SKM-1 (cell line): ENCODE measurements at regions not wholly inside any gene's neighbourhood (a gene's known extent, or its start where the extent isn't known, plus 50 kb on each side); places are given as distances from the start of the nearest gene placed in this dataset.

ENCODE experiments used
- DNase-seq: peaks from one replicate; lab custom pipeline; 2025; ENCODE audit not compliant: unreplicated experiment; lab: John Stamatoyannopoulos, UW

DNA sequence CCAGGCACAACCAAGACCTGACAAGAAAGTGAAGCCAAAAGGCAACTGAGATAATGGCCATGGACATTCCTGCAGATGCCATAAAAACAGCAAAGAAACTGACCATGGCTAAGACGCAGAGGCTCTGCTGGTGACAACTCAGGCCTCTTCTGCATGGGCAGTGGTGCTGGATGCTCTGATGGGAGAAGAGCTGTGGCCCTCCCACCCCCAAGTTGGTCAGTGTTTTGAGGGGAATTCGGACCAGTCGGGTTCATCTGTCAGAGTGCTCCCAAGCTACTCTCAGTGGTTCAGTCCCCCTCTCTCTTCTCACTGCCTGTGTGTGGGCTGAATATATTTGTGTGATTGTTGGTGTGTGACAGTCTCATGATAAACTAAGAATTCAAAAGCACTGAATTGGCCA is 79.0 kb upstream of the GPR26 start:
- DNase-seq = no peak

DNA sequence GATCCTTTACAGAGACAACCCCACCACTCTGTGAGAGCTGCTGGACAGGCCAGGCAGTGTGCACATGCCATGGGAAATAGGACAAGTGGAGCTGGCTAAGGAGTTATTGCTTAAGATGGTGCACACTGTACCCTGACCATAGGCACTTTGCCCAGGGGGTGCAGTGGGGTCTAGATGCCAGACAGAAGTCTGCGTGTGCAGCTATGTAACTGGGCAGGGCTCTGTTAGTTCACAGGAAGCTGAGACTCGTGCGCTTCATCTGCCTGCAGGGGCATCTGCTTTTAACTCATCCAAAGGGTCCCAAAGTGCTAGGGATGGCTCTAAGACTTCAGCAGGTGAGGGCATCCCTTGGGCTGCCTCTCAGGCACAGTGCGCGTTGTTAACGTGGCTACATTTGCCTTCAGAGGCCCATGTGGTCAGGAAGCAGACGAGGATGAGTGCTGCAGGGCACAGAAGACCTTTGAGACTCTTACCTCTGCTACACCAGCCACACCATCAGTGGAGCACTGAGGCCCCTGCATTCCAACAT is 77.7 kb upstream of the GPR26 start:
- DNase-seq = no peak

DNA sequence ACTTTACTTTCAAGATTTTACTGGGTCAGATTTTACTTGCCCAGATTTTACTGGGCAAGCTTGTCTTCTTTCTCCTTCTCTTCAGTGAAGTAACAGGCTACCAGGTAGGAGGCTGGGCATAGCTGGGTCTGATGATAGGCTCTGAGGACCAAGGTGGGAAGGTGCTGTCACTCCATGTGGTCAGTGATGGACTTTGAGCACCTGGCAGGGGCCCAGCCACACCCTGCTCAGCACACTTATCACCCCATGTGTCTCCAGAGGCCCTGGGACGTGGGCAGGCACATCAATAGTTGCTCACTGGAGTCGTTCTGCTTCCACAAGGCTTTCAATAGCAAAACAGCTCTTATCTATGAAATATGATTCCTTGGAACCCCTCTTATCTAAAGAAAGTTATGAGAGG is 70.5 kb upstream of the GPR26 start:
- no peak for DNase-seq

DNA sequence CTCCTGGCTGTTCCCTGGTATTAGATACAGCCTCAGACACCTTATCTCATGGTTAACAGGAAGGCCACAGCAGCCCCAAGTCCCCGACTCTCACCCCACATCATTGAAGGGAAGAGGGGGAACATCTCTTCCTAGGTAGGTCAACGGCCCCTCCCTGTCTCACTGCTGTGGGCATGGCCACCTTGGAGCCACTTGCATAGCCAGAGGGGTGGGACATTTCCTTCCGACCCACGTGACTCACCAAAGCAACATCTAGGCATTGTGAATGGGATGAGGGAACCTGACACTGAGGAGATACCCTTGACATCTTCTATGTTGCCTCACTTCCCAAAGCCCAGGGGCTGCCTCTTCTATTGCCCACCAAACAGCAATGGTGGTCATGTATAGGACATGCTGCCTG is 68.5 kb upstream of the GPR26 start:
- DNase-seq = no peak

DNA sequence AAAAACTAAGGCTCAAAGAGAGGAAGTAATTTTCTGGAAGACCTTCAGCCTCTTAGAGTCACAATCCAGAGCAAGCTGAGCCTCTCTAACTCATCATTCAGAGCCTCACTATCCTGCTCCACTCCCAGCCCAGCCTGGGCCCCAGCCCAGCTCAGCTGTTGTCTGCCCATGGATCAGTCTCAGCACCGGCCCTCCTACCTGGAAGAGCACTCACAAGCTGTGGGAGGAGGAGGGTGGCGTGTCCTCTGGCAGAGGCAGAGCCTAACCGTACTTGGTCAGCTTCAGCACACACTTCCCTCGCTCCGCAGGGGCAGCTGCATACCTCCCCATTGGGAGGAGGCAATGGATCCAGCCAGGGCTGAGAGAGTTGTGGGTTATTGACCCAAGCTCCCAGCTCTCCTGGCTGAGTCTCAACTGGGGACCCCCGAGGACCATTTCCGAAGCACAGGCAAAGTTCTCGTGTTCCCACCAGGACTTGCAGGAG is 66.7 kb upstream of the GPR26 start:
- no peak for DNase-seq

DNA sequence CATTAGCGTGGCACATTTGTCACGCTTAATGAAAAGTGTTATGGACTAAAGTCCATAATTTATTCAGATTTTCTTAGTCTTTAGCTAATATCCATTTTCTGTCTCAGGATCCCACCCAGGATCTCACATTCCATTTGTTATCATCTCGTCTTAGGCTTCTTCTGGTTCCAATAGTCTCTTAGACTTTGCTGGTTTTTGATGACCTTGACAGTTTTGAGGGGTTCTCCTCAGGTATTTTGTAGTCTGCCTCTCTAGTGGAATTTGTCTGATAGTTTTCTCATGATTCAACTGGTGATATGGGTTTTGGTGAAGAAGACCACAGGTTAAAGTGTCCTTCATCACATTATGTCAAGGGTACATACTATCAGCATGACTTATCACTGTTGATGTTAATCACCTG is 66.0 kb upstream of the GPR26 start:
- DNase-seq = no peak

DNA sequence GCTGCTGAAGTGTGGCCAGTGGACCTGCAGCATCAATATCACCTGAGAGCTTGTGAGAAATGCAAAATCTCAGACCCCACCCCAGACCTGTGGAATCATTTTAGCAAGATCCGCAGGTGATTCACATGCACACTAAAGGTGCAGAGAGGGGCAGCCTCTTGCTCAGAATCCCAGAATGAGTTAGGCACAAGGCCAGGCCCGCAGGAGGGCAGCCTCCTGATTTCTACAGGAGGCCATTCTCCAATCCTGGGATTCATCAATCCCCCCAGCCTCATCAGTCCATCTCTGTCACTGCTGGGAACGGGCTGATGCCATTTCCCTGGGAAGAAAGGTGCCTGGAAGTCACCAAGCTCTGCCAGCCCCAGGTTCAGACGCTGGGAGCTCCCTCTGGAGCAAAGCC is 63.0 kb upstream of the GPR26 start:
- DNase-seq = no peak

DNA sequence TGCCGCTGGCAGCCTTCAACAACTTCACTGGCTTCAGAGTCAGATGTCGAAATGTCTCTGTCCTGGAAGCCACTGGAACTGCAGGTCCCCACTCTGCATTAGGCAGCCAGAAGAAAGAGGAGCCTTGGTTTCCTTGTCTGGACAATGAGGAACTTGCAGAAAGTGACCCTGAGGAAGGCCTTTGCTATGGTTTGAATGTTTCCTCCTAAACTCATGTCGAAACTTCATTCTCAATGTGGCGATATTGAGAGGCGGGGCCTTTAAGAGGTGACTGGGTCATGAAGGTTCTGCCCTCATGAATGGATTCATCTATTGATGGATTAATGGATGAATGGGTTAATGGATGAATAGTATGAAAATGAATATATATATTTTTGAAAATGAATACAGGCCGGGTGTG is 61.6 kb upstream of the GPR26 start:
- no peak for DNase-seq

DNA sequence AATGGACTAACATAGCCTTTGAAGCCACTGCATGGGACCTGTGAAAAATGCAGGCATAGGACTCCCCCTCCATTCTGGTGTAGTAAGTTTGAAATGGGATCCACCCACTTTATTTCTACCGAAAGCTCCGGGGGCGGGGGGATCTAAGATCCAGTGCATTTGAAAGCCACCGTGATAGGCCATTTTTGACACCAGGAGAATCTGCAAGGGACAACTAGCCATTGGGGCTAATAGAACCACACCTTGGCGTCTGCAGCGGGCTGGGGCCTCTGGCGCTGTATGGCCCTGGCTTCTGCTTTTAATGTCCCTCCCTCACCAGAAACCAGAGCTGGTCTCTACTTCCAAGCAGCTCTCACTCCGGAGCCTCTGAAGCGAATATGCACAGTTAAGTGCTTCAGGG is 60.1 kb upstream of the GPR26 start:
- DNase-seq = no peak

DNA sequence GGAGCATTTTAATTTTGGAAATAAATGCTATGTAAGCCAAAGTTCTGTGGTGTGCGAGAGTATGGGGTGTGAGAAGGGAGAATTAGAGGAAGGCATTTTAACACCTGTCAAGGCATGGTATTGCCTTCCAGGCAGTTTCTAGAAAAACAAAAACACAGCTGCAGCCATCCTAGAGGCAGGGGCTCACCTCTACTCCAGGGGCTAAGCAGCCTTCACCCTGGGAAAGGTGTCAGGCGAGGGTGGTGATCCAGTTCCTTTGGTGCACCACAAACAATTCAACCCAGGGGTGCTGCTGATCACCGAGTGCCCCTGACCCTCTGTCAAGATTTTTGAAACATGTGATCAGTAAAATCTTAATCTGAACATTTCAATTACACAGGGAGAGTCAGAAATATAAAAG is 59.2 kb upstream of the GPR26 start:
- no peak for DNase-seq

DNA sequence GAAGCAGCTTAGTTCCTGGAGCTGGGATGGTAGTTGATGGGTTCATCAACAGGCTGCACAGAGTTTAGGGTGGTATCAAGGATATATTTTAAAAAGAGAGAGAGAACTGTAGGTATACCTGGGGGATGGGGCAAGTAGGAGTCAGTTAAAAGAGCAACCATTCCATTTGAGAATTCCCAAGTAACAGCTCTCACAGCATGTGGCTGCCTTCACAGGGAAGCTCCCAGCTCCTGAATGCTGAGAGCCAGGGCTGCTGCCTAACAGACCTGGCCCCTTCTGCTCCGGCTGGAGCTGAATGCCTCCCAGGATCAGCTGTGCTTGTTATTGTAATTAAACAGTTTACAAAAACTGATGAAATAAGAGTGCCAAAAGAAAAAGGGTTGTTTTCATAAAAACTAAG is 58.8 kb upstream of the GPR26 start:
- no peak for DNase-seq

DNA sequence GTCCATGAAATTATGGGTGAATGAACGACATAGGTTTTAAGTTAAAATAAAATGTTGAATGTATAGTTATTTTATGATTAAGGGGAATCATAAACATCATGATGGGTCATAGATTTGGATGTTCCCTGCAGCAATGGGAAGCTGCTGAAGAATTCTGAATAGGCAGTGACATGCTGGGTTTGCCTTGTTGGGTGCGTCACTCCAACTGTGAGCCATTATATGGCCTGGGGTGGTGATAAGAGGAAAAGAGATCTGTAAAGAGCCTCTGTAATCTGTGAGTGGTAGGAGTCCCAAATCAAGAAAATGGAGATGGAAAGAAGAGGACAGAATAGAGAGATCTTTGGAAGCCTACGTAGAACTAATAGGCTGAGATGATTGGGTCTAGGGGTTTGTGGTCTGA is 58.1 kb upstream of the GPR26 start:
- DNase-seq = no peak

DNA sequence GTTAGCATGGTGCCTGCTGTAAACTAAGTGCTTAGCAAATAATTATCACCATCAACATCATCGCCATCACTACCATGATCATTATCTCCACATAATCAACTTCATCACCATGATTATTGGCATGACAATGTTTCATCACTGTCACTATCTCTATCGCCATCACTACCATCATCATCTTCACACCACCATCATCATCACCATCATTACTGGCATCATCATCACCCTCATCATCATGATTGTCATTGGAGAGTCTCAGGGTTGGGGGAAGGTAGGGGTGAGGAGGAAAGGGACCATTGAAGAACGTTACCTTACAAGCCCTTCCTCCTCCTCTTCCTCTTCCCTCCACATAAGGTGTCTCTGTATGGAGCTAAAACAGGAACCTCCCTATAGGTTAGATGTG is 54.9 kb upstream of the GPR26 start:
- no peak for DNase-seq

DNA sequence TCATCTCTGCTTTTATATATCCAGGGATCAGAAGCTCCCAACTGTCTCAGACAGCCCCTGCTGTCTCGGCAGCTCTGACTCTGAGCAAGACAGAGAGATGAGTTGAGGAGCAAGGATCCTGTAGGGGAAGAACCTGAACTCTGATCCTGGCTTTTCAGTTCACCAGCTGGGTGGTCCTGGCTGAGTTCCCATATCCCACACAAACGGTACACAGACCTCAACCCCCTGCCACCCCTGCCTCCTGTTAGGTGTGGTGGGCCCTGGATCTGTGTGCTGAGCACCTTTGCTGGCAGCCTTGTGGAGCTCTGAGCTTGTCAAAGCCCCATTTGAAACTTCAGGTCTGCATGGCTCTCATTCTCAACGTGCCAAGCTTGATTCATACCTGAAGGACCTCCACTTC is 54.3 kb upstream of the GPR26 start:
- no peak for DNase-seq

DNA sequence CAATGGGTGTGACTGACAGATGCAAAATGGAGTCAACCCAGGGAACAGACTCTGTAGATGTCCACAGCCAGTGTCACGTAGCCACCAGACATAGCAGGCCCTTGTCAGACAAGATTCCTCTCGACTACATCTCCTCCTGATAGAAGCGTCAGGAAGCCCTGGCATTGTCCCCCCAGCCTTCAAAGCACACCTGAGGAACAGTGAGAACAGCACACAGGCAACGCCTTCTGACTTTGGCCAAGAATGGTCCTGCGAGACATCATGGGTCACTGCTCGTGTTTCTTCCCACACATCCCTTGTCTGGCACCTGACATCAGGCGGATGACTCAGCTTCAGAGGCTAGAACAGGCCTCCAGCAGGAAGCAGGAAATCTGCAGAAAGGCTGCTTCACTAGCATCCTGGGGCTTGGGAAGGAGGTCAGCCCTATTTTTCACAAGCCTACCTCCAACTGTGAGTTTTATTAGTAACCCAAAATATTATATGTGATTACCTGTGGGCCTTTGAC is 52.8 kb upstream of the GPR26 start:
- no peak for DNase-seq

DNA sequence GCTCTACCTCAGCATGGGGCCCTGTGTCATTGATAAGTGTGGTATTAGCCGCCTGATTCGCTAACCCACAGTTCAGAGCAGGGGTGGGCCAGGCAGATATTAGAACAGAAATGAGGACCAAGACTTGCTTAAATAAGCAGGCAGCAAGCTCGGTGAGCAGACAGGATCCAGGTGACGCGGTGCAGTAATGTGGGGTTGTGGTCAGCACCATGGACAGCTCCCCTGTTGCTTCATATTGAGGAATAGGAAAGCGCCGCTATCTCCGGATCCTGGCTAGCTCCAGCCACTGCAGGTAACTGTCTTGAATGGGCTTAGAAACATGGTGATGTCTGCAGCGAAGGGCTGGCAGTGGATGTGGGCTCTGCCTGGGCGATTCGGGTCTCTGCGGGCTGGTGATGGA is 51.3 kb upstream of the GPR26 start:
- DNase-seq = no peak
